PFSK-1 (cell line): ENCODE measurements at regions not wholly inside any gene's neighbourhood (a gene's known extent, or its start where the extent isn't known, plus 50 kb on each side); places are given as distances from the start of the nearest gene placed in this dataset.

Experiments used
- POLR2AphosphoS5 ChIP-seq: IDR thresholded peaks from 2 replicates; pipeline ENCODE4 v1.6.1; 2012; ENCODE audit warnings: low read depth, mild to moderate bottlenecking, control low read depth, low read length, moderate library complexity
- REST ChIP-seq, 2 experiments: IDR thresholded peaks; 2 replicates each; pipeline versions ENCODE4 v1.6.1 to v1.8.0; 2011 to 2012; ENCODE audit warnings: low read depth in 2 of 2, low read length in 2 of 2, control low read depth in 1 of 2, inconsistent platforms in 1 of 2, mild to moderate bottlenecking in 1 of 2, moderate library complexity in 1 of 2; ENCODE audit not compliant: insufficient read depth in 1 of 2
- TAF1 ChIP-seq: IDR thresholded peaks from 2 replicates; pipeline ENCODE4 v1.6.1; 2012; ENCODE audit warnings: low read length, control low read depth, borderline replicate concordance; ENCODE audit not compliant: insufficient read depth

- TF ChIP-seq TAF1 (no peak), REST (IDR thresholded peaks at IDR 0.05; ENCODE audit: insufficient read depth in 1 of 2, low read depth in 2 of 2, low read length in 2 of 2) (no peak), POLR2AphosphoS5 (no peak)
These were observed 115.7 kb downstream of the HNMT start for GRCh38 chr2:138079976-138080375.
